ENCODE measurements at regions not wholly inside any gene's neighbourhood (a gene's known extent, or its start where the extent isn't known, plus 50 kb on each side); places are given as distances from the start of the nearest gene placed in this dataset.

DNA sequence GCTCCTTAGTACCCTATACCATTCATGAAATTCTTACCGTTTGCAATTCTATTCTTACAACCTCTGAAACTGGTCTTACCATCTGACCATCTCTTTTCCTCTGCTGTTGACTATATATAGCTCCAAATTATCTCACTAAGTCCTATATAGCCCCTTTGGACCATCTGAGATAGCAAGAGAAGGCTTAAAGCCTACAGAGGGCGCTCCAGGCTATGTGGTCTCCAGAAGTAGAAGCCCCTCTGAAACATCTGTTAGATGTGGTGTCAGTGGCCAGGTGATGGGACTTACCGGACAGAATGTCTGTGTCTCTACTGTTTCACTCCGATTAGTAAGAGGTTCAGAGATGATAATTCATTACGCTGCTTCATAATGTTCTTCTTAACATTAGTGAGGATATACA, 140.7 kb upstream of the BMP2 start:
- no peak for DNase-seq
- Mint-ChIP-seq H3K4me3 (no peak overlapping the region), H3K36me3 (ENCODE audit: low read depth) (no peaks in the 10 kb centered on the region), H3K27me3 (ENCODE audit: insufficient read depth) (no peaks in the 10 kb centered on the region), H3K9me3 (peaks cover 40% of the 10 kb centered on the region), H3K27ac (no peak overlapping the region), H3K4me1 (ENCODE audit: low read depth) (no peaks in the 10 kb centered on the region)
- TF ChIP-seq, protein P1, sequence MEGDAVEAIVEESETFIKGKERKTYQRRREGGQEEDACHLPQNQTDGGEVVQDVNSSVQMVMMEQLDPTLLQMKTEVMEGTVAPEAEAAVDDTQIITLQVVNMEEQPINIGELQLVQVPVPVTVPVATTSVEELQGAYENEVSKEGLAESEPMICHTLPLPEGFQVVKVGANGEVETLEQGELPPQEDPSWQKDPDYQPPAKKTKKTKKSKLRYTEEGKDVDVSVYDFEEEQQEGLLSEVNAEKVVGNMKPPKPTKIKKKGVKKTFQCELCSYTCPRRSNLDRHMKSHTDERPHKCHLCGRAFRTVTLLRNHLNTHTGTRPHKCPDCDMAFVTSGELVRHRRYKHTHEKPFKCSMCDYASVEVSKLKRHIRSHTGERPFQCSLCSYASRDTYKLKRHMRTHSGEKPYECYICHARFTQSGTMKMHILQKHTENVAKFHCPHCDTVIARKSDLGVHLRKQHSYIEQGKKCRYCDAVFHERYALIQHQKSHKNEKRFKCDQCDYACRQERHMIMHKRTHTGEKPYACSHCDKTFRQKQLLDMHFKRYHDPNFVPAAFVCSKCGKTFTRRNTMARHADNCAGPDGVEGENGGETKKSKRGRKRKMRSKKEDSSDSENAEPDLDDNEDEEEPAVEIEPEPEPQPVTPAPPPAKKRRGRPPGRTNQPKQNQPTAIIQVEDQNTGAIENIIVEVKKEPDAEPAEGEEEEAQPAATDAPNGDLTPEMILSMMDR (IDR thresholded peaks at IDR 0.05), result no peak

DNA sequence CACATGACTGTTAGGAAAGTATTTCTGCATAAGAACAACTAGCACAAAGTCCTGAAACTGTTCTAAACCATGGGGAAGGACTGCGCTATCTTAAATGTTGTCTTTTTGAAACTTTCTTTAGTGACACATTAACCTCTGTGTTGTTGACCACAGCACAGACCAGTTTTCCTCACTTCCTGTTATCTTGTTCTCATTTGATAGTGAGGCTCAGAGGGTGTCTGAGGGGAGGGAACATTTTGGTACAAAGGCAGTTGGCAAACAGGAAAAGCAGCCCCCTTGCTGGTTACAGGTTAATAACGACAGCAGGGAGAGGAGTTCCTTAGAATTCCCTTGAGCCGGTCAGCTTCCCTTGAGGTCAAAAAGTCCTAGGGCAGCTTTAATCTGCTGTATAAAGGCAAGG, 143.5 kb upstream of the BMP2 start:
- Mint-ChIP-seq H3K27ac (no peak overlapping the region), H3K36me3 (ENCODE audit: low read depth) (no peaks in the 10 kb centered on the region), H3K4me3 (no peak overlapping the region), H3K27me3 (ENCODE audit: insufficient read depth) (no peaks in the 10 kb centered on the region), H3K4me1 (ENCODE audit: low read depth) (no peaks in the 10 kb centered on the region), H3K9me3 (peaks cover 33% of the 10 kb centered on the region)
- DNase-seq, result no peak
- TF ChIP-seq, protein P1 (IDR thresholded peaks at IDR 0.05), result no peak

GRCh38 chr20:6622041-6622440, 145.4 kb upstream of the BMP2 start:
- no peak for DNase-seq
- TF ChIP-seq, protein P1 (IDR thresholded peaks at IDR 0.05), result no peak
- Mint-ChIP-seq H3K4me3 (no peak overlapping the region), H3K36me3 (ENCODE audit: low read depth) (no peaks in the 10 kb centered on the region; the same call in 1 of the 2 replicates), H3K4me1 (ENCODE audit: low read depth) (no peaks in the 10 kb centered on the region), H3K9me3 (peaks cover 34% of the 10 kb centered on the region), H3K27me3 (ENCODE audit: insufficient read depth) (no peaks in the 10 kb centered on the region), H3K27ac (no peak overlapping the region)

DNA sequence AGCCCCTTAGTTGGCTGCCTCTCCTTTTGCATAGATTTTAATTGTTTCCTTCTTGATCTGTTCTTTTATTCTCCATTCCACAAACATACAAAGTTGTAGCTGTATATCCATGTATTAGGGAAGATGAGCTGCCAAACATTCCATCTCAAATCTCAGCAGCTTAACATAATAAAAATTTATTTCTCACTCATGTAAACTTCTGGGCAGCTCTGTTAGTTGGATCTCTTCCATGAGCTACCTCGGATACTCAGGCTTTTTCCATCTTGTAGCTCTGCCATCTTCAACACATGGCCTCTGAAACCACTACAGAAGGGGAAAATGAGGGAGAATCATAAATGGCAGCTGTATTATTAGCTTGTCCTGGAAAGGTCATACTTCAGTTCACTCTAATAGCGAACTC, 149.4 kb upstream of the BMP2 start:
- DNase-seq, result no peak
- Mint-ChIP-seq H3K9me3 (peaks cover 44% of the 10 kb centered on the region), H3K36me3 (ENCODE audit: low read depth) (peaks cover 5% of the 10 kb centered on the region; the same call in 1 of the 2 replicates), H3K4me1 (ENCODE audit: low read depth) (no peaks in the 10 kb centered on the region), H3K27me3 (ENCODE audit: insufficient read depth) (no peaks in the 10 kb centered on the region), H3K4me3 (no peak overlapping the region), H3K27ac (no peak overlapping the region)
- TF ChIP-seq, protein P1 (IDR thresholded peaks at IDR 0.05), result no peak

GRCh38 chr20:6616421-6616820, 151.1 kb upstream of the BMP2 start:
- TF ChIP-seq, protein P1 (IDR thresholded peaks at IDR 0.05), result no peak
- H3K4me3 Mint-ChIP-seq, result no peak overlapping the region

GRCh38 chr20:6614836-6615235, 152.7 kb upstream of the BMP2 start:
- H3K27ac Mint-ChIP-seq, result no peak overlapping the region
- no peak overlapping the region for H3K4me3 Mint-ChIP-seq
- TF ChIP-seq, protein P1 (IDR thresholded peaks at IDR 0.05), result no peak
- no peaks in the 10 kb centered on the region for H3K4me1 Mint-ChIP-seq (ENCODE audit: low read depth)
- peaks cover 6% of the 10 kb centered on the region; the same call in 1 of the 2 replicates for H3K36me3 Mint-ChIP-seq (ENCODE audit: low read depth)
- H3K9me3 Mint-ChIP-seq, result peaks cover 44% of the 10 kb centered on the region
- H3K27me3 Mint-ChIP-seq (ENCODE audit: insufficient read depth), result peaks cover 1% of the 10 kb centered on the region; the same call in 1 of the 2 replicates
- no peak for DNase-seq

More at GRCh38 chr20:6616421-6616820, 151.1 kb upstream of the BMP2 start:
- no peak for DNase-seq
- Mint-ChIP-seq H3K27me3 (ENCODE audit: insufficient read depth) (peaks cover 1% of the 10 kb centered on the region; the same call in 1 of the 2 replicates), H3K9me3 (peaks cover 48% of the 10 kb centered on the region), H3K4me1 (ENCODE audit: low read depth) (no peaks in the 10 kb centered on the region), H3K36me3 (ENCODE audit: low read depth) (peaks cover 6% of the 10 kb centered on the region; the same call in 1 of the 2 replicates), H3K27ac (no peak overlapping the region)

Data from HFFc6 (cell line).